BE2C (cell line): ENCODE measurements at regions not wholly inside any gene's neighbourhood (a gene's known extent, or its start where the extent isn't known, plus 50 kb on each side); places are given as distances from the start of the nearest gene placed in this dataset.
"Not testable (repeated sequence)": the region's sequence is repeated elsewhere in the genome, so short reads cannot be mapped to it uniquely, and the experiment has no call there.

Experiments used
- DNase-seq: peaks from one replicate; pipeline ENCODE4 v3.0.0-alpha.2; 2020
- H3K27me3 ChIP-seq: fragments of 250-450 bp; sonication (Bioruptor Pico); 2 replicates; pipeline ENCODE4 v1.5.1; 2020; ENCODE audit warnings: mild to moderate bottlenecking
- H3K36me3 ChIP-seq: fragments of 250-450 bp; sonication (Bioruptor Pico); 2 replicates; pipeline ENCODE4 v1.5.1; 2020; ENCODE audit warnings: mild to moderate bottlenecking
- H3K4me1 ChIP-seq: fragments of 250-450 bp; sonication (Bioruptor Pico); 2 replicates; pipeline ENCODE4 v1.5.1; 2020
- H3K4me3 ChIP-seq: 2 replicates; pipeline ENCODE4 v1.5.1; 2011; ENCODE audit warnings: low read depth, low read length
- H3K9me3 ChIP-seq: fragments of 250-450 bp; sonication (Bioruptor Pico); 2 replicates; pipeline ENCODE4 v1.5.1; 2020
- TF ChIP-seq, protein P1 (sequence below): IDR thresholded peaks from 2 replicates; pipeline ENCODE4 v1.5.1; 2012; ENCODE audit warnings: mild to moderate bottlenecking, low read depth, low read length

DNA sequence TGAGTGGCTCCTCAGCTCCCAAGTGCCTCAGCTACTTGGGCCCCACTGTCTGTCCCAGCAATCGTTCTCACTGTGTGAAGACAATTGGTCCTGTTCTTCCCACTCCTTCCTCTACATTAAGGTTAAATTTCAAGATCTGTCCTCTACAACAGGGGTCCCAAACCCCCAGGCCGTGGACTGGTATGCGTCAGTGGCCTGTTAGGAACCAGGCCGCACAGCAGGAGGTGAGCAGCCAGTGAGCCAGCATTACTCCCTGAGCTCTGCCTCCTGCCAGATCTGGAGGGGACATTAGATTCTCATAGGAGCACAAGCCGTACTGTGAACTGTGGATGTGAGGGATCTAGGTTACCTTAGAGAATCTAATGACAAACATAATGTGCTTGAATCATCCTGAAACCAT, 376.9 kb upstream of the FZD8 start:
- Histone ChIP-seq H3K9me3 (no peaks in the 10 kb centered on the region), H3K4me3 (no peak overlapping the region), H3K36me3 (no peaks in the 10 kb centered on the region), H3K27me3 (no peaks in the 10 kb centered on the region), H3K4me1 (no peaks in the 10 kb centered on the region)
- DNase-seq, result no peak
- TF ChIP-seq, protein P1, sequence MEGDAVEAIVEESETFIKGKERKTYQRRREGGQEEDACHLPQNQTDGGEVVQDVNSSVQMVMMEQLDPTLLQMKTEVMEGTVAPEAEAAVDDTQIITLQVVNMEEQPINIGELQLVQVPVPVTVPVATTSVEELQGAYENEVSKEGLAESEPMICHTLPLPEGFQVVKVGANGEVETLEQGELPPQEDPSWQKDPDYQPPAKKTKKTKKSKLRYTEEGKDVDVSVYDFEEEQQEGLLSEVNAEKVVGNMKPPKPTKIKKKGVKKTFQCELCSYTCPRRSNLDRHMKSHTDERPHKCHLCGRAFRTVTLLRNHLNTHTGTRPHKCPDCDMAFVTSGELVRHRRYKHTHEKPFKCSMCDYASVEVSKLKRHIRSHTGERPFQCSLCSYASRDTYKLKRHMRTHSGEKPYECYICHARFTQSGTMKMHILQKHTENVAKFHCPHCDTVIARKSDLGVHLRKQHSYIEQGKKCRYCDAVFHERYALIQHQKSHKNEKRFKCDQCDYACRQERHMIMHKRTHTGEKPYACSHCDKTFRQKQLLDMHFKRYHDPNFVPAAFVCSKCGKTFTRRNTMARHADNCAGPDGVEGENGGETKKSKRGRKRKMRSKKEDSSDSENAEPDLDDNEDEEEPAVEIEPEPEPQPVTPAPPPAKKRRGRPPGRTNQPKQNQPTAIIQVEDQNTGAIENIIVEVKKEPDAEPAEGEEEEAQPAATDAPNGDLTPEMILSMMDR, result no peak

DNA sequence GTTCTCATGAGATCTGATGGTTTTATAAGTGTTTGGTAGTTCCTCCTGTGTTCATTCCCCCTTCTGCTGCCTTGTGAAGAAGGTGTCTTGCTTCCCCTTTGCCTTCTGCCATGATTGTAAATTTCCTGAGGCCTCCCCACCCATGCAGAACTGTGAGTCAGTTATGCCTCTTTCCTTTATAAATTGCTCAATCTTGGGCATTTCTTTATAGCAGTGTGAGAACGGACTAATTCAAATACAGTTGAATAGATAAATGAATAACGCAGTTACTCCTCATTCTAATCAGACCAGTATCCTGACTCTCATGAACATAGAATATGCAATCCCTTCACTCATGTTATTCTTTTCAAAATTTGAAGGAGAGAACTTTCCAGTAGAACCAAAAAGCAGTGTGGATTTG, 375.0 kb upstream of the FZD8 start:
- Histone ChIP-seq H3K4me1 (no peaks in the 10 kb centered on the region), H3K36me3 (no peaks in the 10 kb centered on the region), H3K9me3 (no peaks in the 10 kb centered on the region), H3K4me3 (no peak overlapping the region), H3K27me3 (no peaks in the 10 kb centered on the region)
- TF ChIP-seq, protein P1, result no peak
- DNase-seq, result no peak

DNA sequence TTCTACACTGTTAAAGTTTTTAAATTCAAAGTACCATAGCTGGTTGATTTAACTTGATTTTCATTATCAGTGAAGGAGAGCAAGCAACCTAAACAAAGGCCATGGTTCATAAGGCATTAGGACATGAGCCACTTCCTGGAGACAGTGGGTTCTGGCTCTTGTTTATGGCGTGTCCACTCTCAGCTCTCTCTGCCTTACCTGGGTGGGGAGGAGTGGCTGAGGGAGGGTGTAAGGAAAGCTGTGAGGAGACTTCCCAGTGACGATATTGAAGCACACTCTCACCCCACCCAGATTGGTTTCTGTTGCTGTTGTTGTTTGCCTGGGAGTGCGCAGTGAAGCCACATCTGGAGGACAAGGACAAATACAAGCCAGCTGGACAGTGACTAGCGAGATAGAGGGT, 365.3 kb upstream of the FZD8 start:
- Histone ChIP-seq H3K9me3 (no peaks in the 10 kb centered on the region), H3K4me1 (no peaks in the 10 kb centered on the region), H3K4me3 (no peak overlapping the region), H3K27me3 (no peaks in the 10 kb centered on the region), H3K36me3 (no peaks in the 10 kb centered on the region)
- TF ChIP-seq, protein P1, result no peak
- no peak for DNase-seq

DNA sequence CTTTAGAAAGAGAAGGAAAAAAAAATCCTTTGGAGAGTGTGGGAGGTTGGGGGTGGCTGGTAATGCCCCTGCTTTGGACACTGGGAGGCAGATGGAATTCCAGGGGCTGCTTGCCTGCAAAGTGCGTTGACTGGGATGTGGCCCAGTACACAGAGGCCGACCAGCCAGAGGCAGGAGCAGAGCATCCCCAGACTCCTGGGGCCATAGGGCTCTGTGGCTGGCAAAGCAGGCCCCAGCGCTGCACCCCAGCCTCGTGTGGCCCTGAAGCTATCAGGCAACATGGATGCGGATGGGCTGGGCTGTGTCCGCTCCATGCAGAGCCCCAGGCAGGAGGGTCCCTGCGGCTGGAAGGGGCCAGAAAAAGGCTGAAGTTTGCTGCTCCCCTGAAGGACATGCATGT, 361.6 kb upstream of the FZD8 start:
- Histone ChIP-seq H3K27me3 (no peaks in the 10 kb centered on the region), H3K9me3 (no peaks in the 10 kb centered on the region), H3K4me1 (no peaks in the 10 kb centered on the region), H3K36me3 (no peaks in the 10 kb centered on the region), H3K4me3 (no peak overlapping the region)
- TF ChIP-seq, protein P1, result no peak
- no peak for DNase-seq

DNA sequence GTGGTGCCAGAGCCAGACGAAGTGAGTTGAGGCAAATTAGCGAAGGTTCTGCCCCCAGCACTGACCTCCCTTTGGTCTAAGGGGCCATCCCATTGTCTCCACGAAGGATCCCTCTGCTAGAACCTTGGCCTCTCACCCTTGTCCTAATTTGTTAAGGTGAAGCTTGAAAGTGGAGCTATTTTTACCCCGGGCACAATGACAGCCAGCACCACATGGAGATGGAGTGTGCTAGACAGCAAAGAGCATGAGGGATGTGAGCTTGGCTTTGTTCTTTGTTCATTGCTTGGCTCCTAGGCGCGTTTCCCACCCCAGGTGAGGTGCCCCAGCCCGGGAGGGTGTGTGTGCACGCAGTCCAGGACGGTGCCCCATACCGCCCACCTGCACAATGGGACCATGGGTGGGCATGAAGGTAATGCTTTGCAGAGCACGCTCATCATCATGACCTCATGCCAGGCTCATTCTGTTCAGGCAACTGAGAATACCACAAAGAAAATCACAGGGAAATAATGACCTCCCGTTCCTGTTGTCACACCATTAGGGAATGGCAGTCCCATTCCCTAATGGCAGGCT, 361.0 kb upstream of the FZD8 start:
- TF ChIP-seq, protein P1, result no peak
- Histone ChIP-seq H3K27me3 (no peaks in the 10 kb centered on the region), H3K4me1 (no peaks in the 10 kb centered on the region), H3K9me3 (no peaks in the 10 kb centered on the region), H3K36me3 (no peaks in the 10 kb centered on the region), H3K4me3 (no peak overlapping the region)
- no peak for DNase-seq

DNA sequence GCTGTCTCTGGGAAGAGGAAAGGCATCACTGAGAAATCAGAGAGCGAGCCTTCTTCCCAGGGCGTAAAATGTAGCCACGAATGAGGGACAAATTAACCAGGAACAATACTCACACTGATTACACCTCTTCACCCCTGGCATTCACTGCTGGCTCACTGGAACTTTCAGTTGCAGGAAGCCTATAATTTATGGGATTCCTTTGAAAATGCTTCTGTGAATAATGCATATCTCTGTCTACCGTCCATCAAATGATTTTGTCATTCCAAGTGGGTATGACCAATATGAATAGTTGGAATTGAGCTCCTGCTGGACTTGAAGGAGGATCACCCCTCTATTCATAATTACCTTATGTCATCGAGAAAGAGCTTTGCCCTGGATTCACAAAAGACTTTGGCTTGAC, 360.3 kb upstream of the FZD8 start:
- DNase-seq, result no peak
- no peaks in the 10 kb centered on the region for H3K4me1 ChIP-seq
- H3K9me3 ChIP-seq, result no peaks in the 10 kb centered on the region
- H3K36me3 ChIP-seq, result no peaks in the 10 kb centered on the region
- TF ChIP-seq, protein P1, result no peak
- H3K4me3 ChIP-seq, result no peak overlapping the region
- no peaks in the 10 kb centered on the region for H3K27me3 ChIP-seq

DNA sequence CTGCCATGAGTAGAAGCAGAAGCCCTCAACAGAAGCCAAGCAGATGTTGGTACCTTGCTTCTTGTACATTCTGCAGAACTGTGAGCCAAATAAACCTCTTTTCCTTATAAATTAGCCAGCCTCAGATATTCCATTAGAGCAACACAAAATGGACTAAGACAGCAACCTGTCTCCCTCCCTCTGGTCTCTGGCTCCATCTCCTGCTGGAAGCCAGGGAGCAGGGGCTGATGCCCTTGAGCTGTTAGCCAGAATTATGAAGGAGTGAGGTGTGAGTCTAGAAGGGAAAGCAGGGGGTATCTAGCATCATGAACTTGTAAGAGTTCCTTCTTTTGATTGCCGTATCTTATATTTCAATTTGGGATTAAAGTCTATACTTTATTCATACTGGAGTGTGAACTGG, 358.7 kb upstream of the FZD8 start:
- H3K4me3 ChIP-seq, H3K9me3 ChIP-seq, DNase-seq, H3K27me3 ChIP-seq, H3K4me1 ChIP-seq, H3K36me3 ChIP-seq: not testable (repeated sequence)
